HCT116 (cell line): ENCODE measurements at regions not wholly inside any gene's neighbourhood (a gene's known extent, or its start where the extent isn't known, plus 50 kb on each side); places are given as distances from the start of the nearest gene placed in this dataset.

Experiments used
- ATAC-seq: fragments of 200-7000 bp; cut with Tn5 transposase; 2 replicates; pipeline ENCODE4 v1.9.1; 2020; ENCODE audit warnings: mild to moderate bottlenecking, moderate library complexity
- BruUV-seq: library from RNA; stranded (reverse); fragments of 400-500 nt; replicated peaks from 2 replicates; lab custom pipeline; 2021; lab: Mats Ljungman, UMichigan
- CTCF ChIA-PET: fragments of 300-600 bp; sonication (Branson Sonifier 250); formaldehyde crosslinking; loops from one replicate; lab custom pipeline; 2021; ENCODE audit warnings: antibody characterized with exemption; lab: Charles Lee
- POLR2A ChIA-PET: fragments of 300-600, 350-600 bp; sonication (Branson Sonifier 250); formaldehyde crosslinking; loops from one replicate; lab custom pipeline; 2021; ENCODE audit warnings: antibody characterized with exemption; lab: Charles Lee
- RAD21 ChIA-PET, 2 experiments: fragments of 300-600 bp; sonication (Branson Sonifier 250); formaldehyde crosslinking; loops; one replicate each; lab custom pipeline; 2023; ENCODE audit warnings: low total read pairs in 2 of 2; ENCODE audit not compliant: uncharacterized antibody in 2 of 2, unreplicated experiment in 2 of 2, low non-redundant PET in 1 of 2; lab: Charles Lee
- DNase-seq: peaks from one replicate; pipeline ENCODE4 v3.0.0-alpha.2; 2010; ENCODE audit warnings: low read depth, low spot score
- H2AFZ ChIP-seq: fragments of 200-600 bp; shearing (Covaris generic), sonication (generic); 2 replicates; pipeline ENCODE4 v1.6.1; 2017; ENCODE audit warnings: low read depth, mixed run types, mixed read lengths, antibody characterized with exemption, low read length; ENCODE audit not compliant: poor library complexity, severe bottlenecking
- H3K27ac ChIP-seq: 2 replicates; pipeline ENCODE4 v1.5.1; 2012; ENCODE audit warnings: low read depth, low read length
- H3K27me3 ChIP-seq: fragments of 200-600 bp; sonication (generic); 2 replicates; pipeline ENCODE4 v1.6.1; 2016; ENCODE audit warnings: mixed run types, low read length, mixed read lengths; ENCODE audit not compliant: insufficient read depth
- H3K36me3 ChIP-seq, 2 experiments: fragments of 200-500 bp in 1 of 2; fragments of 200-600 bp in 1 of 2; sonication (Bioruptor generic) in 1 of 2; sonication (generic) in 1 of 2; 2 replicates each; pipeline versions ENCODE4 v1.5.1 to v1.6.1; 2014 to 2016; ENCODE audit warnings: low read length in 2 of 2, inconsistent platforms in 1 of 2, mixed read lengths in 1 of 2, mixed run types in 1 of 2; ENCODE audit not compliant: insufficient read depth in 2 of 2, control insufficient read depth in 1 of 2
- H3K4me1 ChIP-seq, 2 experiments: fragments of 200-600 bp in 1 of 2; sonication (generic) in 1 of 2; 2 replicates each; pipeline versions ENCODE4 v1.5.1 to v1.6.1; 2012 to 2017; ENCODE audit warnings: low read length in 2 of 2, inconsistent platforms in 1 of 2, mild to moderate bottlenecking in 1 of 2, mixed read lengths in 1 of 2, mixed run types in 1 of 2, moderate library complexity in 1 of 2; ENCODE audit not compliant: insufficient read depth in 2 of 2, control insufficient read depth in 1 of 2
- H3K4me2 ChIP-seq: fragments of 200-600 bp; sonication (generic); 2 replicates; pipeline ENCODE4 v1.6.1; 2017; ENCODE audit warnings: mixed run types, low read length, mixed read lengths
- H3K4me3 ChIP-seq, 2 experiments: fragments of 200-600 bp in 1 of 2; sonication (generic) in 1 of 2; replicated peaks in 1 of 2; 2 replicates each; pipeline ENCODE4 v1.5.1; 2011 to 2016; ENCODE audit warnings: low read length in 2 of 2, control low read depth in 1 of 2, low read depth in 1 of 2, mild to moderate bottlenecking in 1 of 2, mixed read lengths in 1 of 2, mixed run types in 1 of 2
- H3K79me2 ChIP-seq: fragments of 200-600 bp; sonication (generic); 2 replicates; pipeline ENCODE4 v1.6.1; 2017; ENCODE audit warnings: mild to moderate bottlenecking, mixed run types, low read length, moderate library complexity, mixed read lengths; ENCODE audit not compliant: insufficient read depth
- H3K9ac ChIP-seq: fragments of 200-600 bp; sonication (generic); 2 replicates; pipeline ENCODE4 v1.6.1; 2016; ENCODE audit warnings: low read length, mixed read lengths
- H3K9me2 ChIP-seq: fragments of 200-600 bp; sonication (generic), shearing (Covaris generic); 2 replicates; pipeline ENCODE4 v1.6.1; 2017; ENCODE audit warnings: mixed run types, mild to moderate bottlenecking, moderate library complexity; ENCODE audit not compliant: insufficient read depth
- H3K9me3 ChIP-seq, 2 experiments: fragments of 200-500 bp in 1 of 2; fragments of 200-600 bp in 1 of 2; sonication (Bioruptor generic) in 1 of 2; sonication (generic) in 1 of 2; 2 replicates each; pipeline ENCODE4 v1.6.1; 2014 to 2017; ENCODE audit warnings: low read length in 2 of 2, mixed read lengths in 2 of 2, inconsistent platforms in 1 of 2, low read depth in 1 of 2, mild to moderate bottlenecking in 1 of 2, mixed run types in 1 of 2, moderate library complexity in 1 of 2; ENCODE audit not compliant: control insufficient read depth in 1 of 2, insufficient read depth in 1 of 2
- H4K20me1 ChIP-seq: fragments of 200-600 bp; sonication (generic), shearing (Covaris generic); 2 replicates; pipeline ENCODE4 v1.6.1; 2017; ENCODE audit warnings: mixed run types, mild to moderate bottlenecking, moderate library complexity; ENCODE audit not compliant: insufficient read depth
- ATF3 ChIP-seq: IDR thresholded peaks from 2 replicates; pipeline ENCODE4 v1.6.1; 2012
- CEBPB ChIP-seq: IDR thresholded peaks from 2 replicates; pipeline ENCODE4 v1.6.1; 2012; ENCODE audit warnings: low read depth
- CTCF ChIP-seq, 3 experiments: fragments of 200-600 bp in 1 of 3; sonication (generic) in 1 of 3; IDR thresholded peaks in 2 of 3; conservative IDR thresholded peaks in 1 of 3; 2 replicates each; pipeline ENCODE4 v1.5.1; 2012 to 2017; ENCODE audit warnings: low read depth in 2 of 3, low read length in 2 of 3, antibody characterized with exemption in 1 of 3, borderline replicate concordance in 1 of 3, control low read depth in 1 of 3, mild to moderate bottlenecking in 1 of 3, mixed read lengths in 1 of 3, mixed run types in 1 of 3, moderate library complexity in 1 of 3; ENCODE audit not compliant: insufficient read depth in 1 of 3
- EGR1 ChIP-seq: IDR thresholded peaks from 2 replicates; pipeline ENCODE4 v1.6.1; 2012; ENCODE audit warnings: low read depth
- EZH2phosphoT487 ChIP-seq: fragments of 200-600 bp; IDR thresholded peaks from 2 replicates; pipeline ENCODE4 v1.6.1; 2018; ENCODE audit warnings: antibody characterized with exemption, borderline replicate concordance
- MAX ChIP-seq: IDR thresholded peaks from 2 replicates; pipeline ENCODE4 v1.6.1; 2012
- POLR2A ChIP-seq: IDR thresholded peaks from 2 replicates; pipeline ENCODE4 v1.7.0; 2011; ENCODE audit warnings: borderline replicate concordance; ENCODE audit not compliant: insufficient read depth, insufficient read length; ENCODE audit errors: extremely low read depth
- POLR2AphosphoS5 ChIP-seq: IDR thresholded peaks from 2 replicates; pipeline ENCODE4 v1.6.1; 2011; ENCODE audit warnings: mild to moderate bottlenecking, low read depth, low read length, moderate library complexity
- RAD21 ChIP-seq: IDR thresholded peaks from 2 replicates; pipeline ENCODE4 v1.6.1; 2012; ENCODE audit warnings: low read depth, mild to moderate bottlenecking
- REST ChIP-seq: IDR thresholded peaks from 2 replicates; pipeline ENCODE4 v1.6.1; 2012; ENCODE audit warnings: low read depth
- SIN3A ChIP-seq: IDR thresholded peaks from 2 replicates; pipeline ENCODE4 v1.6.1; 2012; ENCODE audit warnings: low read depth
- SP1 ChIP-seq: IDR thresholded peaks from 2 replicates; pipeline ENCODE4 v1.6.1; 2012; ENCODE audit warnings: low read depth
- TCF7L2 ChIP-seq: IDR thresholded peaks from 2 replicates; pipeline ENCODE4 v1.7.0; 2011; ENCODE audit warnings: borderline replicate concordance, inconsistent platforms; ENCODE audit not compliant: insufficient read depth, insufficient read length; ENCODE audit errors: extremely low read depth
- YY1 ChIP-seq: IDR thresholded peaks from 2 replicates; pipeline ENCODE4 v1.6.1; 2011; ENCODE audit warnings: low read length, low read depth, moderate library complexity, mild to moderate bottlenecking; ENCODE audit not compliant: insufficient replicate concordance; ENCODE audit errors: extremely low read depth
- ZBTB33 ChIP-seq: IDR thresholded peaks from 2 replicates; pipeline ENCODE4 v1.6.1; 2011; ENCODE audit warnings: mild to moderate bottlenecking, low read length, moderate library complexity; ENCODE audit not compliant: insufficient replicate concordance; ENCODE audit errors: extremely low read depth
- ZFX ChIP-seq: fragments of 450-650 bp; IDR thresholded peaks from 2 replicates; pipeline ENCODE4 v1.6.1; 2017
- intact Hi-C: fragments of 100-400 bp; cut with micrococcal nuclease; formaldehyde crosslinking; loops from 2 replicates; pipeline ENCODE4 v1.10.0; 2022

- H4K20me1 ChIP-seq: no peaks in the 10 kb centered on the region
- no peaks in the 10 kb centered on the region for H3K79me2 ChIP-seq
- H2AFZ ChIP-seq: no peak overlapping the region
- POLR2A ChIA-PET: no interaction called here
- no peak overlapping the region for H3K9ac ChIP-seq
- no peaks in the 10 kb centered on the region for H3K9me3 ChIP-seq
- no peaks in the 10 kb centered on the region for H3K9me2 ChIP-seq
- CTCF ChIA-PET: no interaction called here
- H3K4me3 ChIP-seq: no peak overlapping the region
- H3K27me3 ChIP-seq: no peaks in the 10 kb centered on the region
- RAD21 ChIA-PET: no interaction called here
- H3K4me1 ChIP-seq: no peaks in the 10 kb centered on the region
- intact Hi-C loops: no loop called here
- TF ChIP-seq REST (no peak), ATF3 (no peak), RAD21 (no peak), MAX (no peak), CEBPB (no peak), YY1 (no peak), EGR1 (no peak), POLR2A (no peak), SIN3A (no peak), TCF7L2 (no peak), ZFX (no peak), POLR2AphosphoS5 (no peak), CTCF (IDR thresholded peaks at IDR 0.05 in 2 of 3, conservative IDR thresholded peaks at IDR 0.05 in 1 of 3; ENCODE audit: borderline replicate concordance in 1 of 3, insufficient read depth in 1 of 3, low read depth in 2 of 3, low read length in 2 of 3) (no peak), SP1 (no peak), ZBTB33 (no peak), EZH2phosphoT487 (no peak)
- TF ChIP-seq, all 23 proteins: peak for 0
- no peaks in the 10 kb centered on the region for H3K36me3 ChIP-seq
- BruUV-seq: no TSS peak
- H3K27ac ChIP-seq: no peak overlapping the region
- H3K4me2 ChIP-seq: no peak overlapping the region
- DNase-seq (no peak), ATAC-seq (no peak)
Observed at GRCh38 chr11:96621161-96621560, 231.3 kb downstream of the JRKL start.
